HG02973 (cell line): ENCODE measurements at regions not wholly inside any gene's neighbourhood (a gene's known extent, or its start where the extent isn't known, plus 50 kb on each side); places are given as distances from the start of the nearest gene placed in this dataset.

Source experiments
- ATAC-seq: cut with Tn5 transposase; IDR thresholded peaks from one replicate; pipeline ENCODE4 v1.9.1; 2021; ENCODE audit warnings: moderate library complexity; ENCODE audit not compliant: unreplicated experiment

DNA sequence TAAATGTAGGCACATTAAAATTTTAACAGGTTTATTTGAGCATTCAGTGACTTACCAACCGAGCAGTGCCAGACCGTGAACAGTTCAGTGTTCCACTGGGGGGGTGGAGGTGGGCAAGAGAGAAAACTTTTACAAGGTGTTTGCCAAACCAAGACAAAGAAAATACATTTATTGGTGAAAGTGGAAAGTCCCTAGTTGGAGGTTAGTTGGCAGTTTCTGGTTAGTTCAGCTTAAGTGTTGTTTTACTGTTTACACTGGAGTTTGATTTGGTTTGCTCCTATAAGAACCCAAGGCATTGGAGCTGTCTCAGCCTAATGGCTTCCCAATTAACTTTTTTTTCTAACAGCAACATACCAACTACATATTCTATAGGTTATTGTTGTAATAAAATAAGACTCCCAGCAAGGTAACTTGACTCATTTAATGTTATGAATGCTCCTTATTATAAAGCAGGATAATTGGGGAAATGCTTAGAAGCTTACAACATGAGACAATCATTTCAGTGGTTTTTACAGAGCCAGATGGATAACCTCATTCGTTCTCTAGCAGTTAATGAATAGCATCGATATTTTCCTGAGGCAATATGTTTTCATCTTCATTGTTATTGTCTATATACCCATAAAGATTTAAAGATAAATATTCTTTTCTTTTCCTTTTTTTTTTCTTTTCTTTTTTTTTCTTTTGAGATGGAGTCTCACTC is 115.8 kb downstream of the ETNK1 start:
- no peak for ATAC-seq

DNA sequence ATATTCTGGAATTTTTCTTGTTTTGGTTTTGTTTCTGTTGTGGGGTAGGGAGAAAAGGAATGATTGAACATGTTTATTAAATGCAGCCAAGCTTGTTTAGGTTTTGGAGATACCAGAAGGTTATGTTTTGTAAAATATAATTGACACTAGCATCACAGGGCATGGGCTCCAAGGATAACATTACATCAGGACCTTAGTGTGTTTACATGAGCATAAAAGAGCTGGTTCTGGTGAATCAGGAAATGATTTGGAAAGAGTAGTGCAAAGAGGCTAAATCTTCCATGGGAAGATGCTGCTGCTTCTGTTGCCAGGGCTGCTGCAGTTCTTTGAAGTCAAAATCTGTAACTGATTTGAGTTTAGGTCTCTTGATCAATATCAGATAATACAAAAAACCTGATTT is 118.7 kb downstream of the ETNK1 start:
- no peak for ATAC-seq

DNA sequence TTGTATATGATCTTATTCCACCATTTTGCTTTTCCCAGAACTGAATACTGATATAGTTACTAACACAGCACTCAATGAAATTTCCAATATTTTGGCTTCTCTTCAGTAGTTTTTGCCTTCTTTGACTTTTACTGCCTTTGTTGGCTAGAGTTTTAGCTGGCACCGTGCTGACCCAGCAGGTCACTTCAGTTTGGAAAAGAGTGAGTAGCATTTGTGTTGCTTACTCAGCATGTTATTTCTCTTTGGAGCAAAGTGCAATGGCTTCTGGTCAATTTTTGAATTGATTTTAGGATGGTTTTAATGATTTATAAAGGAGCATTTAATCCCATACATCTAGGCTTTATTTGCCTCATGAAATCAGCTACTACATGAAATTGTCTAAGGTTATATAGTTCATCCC is 119.2 kb downstream of the ETNK1 start:
- no peak for ATAC-seq

DNA sequence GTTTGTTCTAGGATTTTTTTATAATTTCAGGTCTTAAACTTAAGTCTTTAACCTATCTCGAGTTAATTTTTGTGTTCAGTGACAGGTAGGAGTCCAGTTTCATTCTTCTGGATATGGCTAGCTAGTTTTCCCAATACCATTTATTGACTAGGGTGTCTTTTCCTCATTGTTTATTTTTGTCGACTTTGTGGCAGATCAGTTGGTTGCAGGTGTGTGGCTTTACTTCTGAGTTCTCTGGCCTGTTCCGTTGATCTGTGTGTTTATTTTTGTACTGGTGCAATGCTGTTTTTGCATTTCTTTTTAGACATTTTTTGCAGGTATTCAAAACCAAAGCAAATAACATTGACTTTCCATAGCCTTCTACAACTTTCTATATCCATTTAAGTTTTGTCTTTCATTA is 121.7 kb downstream of the ETNK1 start:
- ATAC-seq: no peak

DNA sequence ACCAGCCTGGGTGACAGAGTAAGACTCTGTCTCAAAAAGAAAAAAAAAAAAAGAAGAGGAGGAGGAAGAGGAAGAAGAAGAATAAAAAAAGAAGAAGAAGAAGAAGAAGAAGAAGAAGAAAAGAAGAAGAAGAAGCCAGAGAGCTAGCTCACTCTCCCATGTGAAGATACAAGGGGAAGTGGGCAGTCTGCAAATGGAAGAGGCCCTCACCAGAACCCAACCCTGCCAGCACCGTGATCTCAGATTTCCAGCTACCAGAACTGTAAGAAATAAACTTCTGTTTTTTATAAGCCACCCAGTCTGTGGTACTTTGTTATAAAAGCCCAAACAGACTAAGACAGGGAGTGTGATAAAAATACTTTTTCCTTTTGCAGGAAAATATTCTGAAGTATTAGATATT is 130.7 kb downstream of the ETNK1 start:
- no peak for ATAC-seq

DNA sequence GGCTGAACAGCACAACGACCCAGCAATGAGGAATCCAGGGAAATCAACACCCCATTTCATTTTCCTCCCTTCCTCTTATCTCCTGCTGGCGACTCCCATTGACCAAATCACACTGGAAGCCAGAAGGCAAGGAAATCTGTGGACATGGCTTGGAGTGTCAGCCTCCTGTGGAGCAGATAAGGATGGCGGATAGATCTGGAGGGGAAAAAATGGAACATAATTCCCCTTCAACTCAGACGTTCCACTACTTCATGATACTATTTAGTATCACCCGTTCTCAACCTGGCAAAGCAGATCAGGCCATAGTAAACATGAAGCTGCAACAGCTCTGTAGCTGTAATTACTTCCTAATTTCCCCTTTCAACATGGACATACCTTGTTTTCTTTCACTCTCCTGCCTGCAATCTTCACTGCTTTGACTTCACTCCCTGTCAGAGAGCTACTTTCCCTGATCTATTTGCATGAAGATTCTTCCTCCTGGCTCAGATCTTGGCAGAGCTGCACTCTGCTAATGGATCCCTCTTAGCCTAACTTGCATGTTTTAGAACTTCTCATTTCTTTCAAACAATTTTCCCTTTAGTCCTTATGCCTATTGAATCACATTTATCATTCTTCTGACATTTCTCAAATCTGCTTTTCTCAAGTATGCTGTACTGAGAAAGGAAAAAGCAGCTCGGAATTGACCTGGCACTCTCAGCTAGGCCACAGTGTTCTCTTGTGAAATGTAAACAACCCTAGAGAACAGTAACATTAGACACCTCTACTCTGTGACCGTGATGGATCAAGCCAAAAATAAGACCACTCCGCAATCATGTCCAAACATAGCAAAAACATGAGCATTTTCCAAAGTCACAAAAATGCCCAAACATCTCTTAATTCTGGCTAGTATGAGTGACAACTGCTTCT is 135.1 kb downstream of the ETNK1 start:
- ATAC-seq: no peak

DNA sequence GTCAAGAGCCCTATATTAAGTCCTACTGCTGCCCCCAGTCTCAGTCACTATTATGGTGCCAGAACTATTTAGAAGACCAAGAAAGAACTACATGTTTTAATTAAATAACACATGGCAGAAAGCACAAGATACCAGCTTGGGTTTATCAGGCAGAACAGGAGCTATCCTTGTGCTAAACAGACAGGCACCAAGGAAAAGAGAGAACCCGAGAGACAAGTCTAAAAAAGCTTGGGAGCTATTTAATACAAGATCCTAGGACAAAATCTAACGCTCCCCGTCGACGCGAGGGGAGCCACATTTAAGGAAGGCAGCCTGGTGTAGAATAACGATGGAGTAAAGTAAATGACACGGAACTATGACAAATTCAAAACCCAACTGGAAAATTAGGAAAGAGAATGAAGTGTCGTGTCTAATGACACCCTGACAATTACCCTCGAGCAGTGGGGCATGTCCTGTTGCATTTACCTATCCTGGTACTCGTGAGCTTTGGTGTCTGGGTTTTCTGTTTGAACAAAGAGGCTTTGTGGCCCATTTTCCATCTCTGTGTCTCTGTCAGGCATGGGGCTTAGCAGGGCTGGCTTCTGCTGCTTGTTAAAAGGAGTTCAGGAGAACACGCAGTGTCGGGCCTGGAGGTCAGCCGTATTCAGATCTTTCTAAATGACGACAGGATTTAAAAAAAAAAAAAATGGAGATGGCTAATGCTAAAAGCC is 140.6 kb downstream of the ETNK1 start:
- no peak for ATAC-seq

DNA sequence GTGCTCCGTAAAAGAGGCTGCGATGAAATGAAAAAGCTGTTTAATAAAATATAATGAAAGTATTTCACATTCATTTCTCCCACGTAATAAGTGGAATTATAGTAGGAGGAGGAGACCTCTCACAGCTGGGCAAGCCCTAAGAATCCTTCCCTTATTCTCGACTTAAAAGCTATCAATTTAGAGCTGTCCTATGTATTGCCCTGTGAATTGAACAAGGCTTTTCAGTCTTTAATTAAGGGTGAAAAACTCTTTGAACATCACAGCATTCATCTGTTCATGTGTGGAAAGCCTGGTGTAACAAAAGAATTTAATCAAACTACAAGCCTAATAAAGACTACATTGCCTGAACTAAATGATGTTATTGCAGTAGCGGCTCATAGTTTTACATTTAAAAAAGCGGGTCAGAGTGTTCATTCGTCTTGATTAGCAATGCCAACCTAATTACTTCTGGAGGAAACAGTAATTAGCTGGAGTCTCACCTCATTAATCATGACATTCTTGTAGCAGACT is 142.0 kb downstream of the ETNK1 start:
- ATAC-seq: no peak

DNA sequence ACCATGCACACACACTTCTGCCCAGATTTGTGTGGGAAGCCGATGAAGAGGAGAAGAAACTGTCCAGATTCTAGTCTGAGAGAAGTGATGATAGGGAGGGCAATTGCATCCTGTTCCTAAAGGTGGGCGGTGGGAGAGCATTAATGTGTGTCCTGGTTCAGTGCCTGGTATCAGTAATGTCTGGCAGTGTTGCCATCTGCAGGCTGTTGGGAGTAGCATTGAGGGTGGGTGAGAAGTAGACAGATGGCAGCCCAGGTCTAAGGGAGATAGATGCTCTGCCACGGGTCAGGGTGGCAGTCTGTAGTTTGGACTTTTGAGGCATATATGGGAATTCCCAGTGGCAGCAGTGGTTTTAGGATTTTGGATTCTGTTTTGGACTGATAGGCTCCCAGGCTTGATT is 156.4 kb downstream of the ETNK1 start:
- no peak for ATAC-seq

DNA sequence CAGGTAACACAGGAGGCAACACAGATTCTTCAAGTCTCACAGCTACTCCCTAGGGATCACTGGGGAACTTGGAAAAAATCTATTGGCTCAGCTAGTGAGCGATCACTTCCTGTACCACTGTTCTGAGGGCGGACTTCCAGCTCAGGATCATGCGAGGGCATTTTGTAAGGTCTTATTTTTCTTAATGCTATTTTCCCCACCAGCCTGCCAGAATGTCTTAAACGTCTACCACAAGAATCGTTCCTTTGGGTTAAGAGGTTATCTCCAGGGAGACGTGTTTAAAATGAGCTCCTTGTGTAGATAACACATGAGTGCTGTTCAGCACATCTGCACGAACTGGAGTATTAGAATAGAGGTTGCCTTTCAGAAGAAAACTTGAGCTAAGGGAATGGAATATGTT is 162.6 kb downstream of the ETNK1 start:
- ATAC-seq: no peak

DNA sequence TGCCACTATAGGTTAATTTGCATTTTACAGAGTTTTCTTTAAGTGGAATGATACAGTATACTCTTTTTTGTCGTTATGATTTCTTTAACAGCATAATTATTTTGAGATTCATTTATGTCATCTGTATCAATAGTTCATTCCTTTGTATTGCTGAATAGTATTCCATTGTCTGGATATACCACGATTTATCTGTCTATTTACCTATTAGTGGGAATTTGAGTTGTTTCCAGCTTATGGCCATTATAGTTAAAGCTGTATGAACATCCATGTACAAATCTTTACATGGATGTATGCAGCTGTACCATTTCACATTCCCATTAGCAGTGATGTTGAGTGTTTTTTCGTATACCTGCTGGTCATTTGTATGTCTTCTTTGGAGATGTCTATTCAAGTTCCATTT is 163.9 kb downstream of the ETNK1 start:
- no peak for ATAC-seq

DNA sequence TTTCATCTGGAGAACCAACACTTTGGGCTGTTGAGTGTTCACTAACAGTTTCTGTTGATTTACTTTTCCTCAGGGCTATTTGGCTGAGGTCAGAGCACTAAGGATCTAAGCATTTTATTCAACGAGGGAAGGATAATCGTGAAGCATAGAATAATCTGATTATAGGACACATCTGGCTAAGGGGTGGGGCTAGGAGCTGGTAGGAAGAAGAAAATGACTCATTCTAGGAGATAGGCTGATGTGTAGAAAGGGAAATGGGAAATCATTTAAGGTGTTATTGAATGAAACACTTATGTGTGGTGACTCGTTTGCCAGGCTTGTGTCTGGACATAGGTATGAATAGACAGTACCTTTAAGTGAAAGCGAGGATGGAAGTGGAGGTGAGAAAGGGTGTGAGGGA is 167.2 kb downstream of the ETNK1 start:
- no peak for ATAC-seq

DNA sequence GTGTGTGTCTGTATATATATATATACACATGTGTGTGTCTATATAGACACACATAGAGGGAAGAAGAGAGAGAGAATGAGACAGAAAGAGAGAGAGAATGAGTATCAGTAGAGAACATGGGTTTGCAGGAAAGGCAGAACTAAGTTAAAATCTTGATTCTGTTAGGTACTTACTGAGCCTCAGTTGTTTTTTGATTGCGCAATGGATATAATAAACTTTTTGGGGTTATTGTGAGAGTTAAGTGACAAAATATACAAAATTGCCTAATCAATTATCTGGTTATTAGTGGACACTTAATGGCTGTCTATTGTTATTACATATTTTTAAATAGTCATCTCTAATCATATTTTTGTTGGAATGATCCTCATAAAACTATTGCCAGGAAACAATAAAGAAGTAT is 169.0 kb downstream of the ETNK1 start:
- ATAC-seq: no peak

DNA sequence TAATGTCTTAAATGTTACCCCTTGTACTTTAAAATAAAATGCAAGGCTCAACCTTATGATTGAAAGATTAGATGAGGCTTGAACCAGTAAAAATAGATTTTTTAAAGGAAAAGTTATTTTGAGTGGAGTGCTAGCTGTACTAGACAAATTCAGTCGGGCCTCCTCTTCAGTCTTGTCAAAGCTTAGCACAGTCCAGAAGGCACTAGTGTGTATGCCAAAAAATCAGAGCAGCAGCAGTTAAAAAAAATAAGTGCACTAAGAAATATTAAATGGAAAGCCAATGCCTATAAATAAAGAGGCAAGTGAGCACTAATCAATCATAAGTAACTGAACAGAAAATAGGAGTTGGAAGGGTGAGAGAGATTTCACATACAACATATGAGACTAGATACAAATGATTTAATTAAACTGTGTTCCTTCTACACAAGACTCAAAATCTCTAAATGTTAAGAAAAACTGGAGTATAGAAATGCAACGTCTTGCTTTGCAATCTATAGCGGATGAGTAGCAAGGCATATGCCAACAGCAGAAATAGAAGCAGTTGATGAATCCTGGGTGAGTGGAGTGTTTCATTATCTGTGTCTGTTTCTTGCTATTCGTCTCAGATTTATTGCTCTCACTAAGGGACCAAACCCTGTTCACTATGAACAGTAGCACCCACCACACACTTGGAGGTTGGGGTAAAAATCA is 172.1 kb downstream of the ETNK1 start:
- no peak for ATAC-seq

DNA sequence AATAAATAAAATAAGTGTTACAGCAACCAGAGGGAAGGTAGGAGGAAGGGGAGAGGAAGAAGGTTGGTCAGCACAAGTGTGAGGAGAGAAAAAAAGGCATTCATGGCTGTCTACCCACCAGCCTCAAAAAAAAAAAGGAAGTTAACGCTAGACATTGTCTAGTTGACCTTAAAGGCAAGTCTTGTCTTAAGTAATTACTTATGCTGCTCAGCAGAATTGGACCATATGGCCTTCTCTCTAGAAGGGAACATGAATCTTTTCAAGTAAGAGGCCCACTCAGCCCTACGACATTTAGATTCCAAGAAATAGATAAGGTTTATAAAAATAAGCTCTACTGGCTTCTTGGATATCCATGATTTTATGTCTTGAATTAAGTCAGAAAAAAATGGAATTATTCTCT is 172.7 kb downstream of the ETNK1 start:
- no peak for ATAC-seq

DNA sequence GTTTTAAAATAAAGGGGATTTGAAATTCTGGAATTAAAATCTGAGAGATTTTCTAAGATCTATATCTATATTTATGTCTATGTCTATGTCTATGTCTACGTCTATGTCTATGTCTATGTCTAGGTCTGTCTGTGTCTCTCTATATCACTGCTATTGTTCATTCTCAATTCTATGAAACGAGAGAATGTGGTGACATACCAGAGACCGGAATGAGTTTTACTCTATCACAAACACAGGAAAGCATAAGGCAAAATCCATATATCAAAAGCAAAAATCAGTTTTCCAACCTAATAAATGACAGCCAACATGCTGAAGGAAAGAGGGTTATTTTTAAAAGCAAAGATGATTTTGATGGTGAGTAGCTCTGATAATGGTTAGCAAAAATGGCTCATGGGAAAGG is 173.1 kb downstream of the ETNK1 start:
- no peak for ATAC-seq

DNA sequence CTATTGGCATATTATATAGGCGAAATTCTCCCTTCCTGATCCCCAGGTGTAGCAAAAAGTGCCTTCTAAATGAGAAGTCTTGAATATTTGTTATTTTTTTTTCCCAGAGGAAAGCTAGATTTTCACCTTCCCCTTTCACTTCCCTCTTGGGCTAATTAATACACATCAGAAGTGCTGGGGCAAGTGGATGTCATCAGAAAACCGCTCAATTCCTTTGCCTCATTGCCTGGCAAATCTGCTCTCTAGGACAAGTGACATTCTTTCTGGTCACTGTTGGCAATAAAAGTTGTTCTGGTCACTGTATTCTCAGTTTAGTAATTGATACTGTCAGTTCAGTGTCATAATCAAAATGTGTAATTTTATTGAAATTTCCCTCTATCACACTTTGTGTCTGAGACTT is 174.5 kb downstream of the ETNK1 start:
- ATAC-seq: no peak

DNA sequence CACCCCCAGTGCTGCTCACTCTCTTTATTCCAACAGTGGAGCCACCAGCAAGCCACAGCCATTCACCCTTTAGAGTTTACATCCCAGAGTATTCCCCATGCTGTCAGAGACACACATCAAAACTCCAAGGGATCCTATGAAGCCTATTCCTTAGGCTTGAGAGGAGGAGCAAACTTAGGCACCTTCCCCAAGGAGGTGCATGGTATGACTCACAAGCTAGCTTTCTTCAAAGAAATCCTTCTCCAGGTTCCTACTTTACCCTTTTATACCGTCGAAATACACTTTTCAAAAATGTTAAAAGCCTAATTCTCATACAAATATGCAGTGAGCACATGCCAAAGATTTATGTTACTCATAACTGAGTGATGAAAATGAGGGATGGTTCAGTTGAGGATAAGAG is 175.4 kb downstream of the ETNK1 start:
- no peak for ATAC-seq

DNA sequence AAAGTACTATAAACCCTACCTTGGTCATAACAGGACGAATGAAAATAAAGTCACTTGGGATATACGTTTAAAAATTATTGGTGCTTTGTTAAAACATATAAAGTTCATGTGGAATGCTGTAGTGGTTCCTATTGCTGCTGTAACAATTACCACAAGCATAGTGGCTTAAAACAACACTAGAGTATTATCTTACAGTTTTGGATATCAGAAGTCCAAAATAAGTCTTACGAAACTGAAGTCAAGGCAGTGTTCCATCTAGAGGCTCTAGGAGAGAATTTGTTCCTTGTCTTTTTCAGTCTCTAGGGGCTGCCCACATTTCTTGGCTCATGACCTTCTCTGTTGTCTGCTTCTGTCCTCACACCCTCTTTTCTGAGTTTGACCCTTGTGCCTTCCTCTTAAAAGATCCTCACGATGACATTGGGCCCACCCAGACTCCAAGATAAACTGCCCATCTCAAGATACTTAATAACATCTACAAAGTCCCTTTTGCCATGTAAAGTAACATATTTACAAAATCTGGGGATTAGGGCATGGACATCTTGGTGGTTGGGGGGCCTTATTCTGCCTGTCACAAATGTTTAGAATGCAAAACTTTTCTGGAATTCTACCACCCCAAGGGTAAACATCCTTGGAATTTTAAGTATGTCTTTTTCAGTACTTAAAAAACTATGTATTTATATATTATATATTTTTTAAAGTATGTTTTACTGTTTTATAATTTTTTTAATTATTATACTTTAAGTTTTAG is 178.1 kb downstream of the ETNK1 start:
- ATAC-seq: no peak

DNA sequence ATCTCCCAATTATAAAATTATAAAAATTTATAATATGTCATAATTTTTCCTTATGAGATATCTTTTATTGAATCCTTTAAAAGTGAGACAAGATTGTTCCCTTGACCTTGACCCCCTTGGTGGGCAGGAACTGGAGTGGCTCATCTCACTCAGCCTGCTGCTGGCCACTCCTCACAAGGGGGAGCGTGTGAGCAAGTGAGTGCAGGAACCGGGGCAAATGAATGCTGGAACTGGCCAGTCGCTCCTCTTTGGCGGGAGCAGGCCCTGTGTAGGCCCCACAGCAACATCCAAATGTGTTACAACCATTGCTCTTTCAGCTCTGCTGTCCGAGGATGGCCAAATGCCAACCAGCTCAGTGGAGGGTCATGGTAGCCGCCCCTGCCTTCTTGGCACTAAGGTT is 178.8 kb downstream of the ETNK1 start:
- no peak for ATAC-seq
